Amniotic epithelial cell (primary cell): ENCODE measurements at regions not wholly inside any gene's neighbourhood (a gene's known extent, or its start where the extent isn't known, plus 50 kb on each side); places are given as distances from the start of the nearest gene placed in this dataset.
A peak's percentile ranks its signal among the peaks of the same experiment; 100 is the strongest.
"Not testable (repeated sequence)": the region's sequence is repeated elsewhere in the genome, so short reads cannot be mapped to it uniquely, and the experiment has no call there.

ENCODE experiments used
- DNase-seq: peaks from one replicate; pipeline ENCODE4 v3.0.0-alpha.2; 2010; ENCODE audit warnings: low read depth

DNA sequence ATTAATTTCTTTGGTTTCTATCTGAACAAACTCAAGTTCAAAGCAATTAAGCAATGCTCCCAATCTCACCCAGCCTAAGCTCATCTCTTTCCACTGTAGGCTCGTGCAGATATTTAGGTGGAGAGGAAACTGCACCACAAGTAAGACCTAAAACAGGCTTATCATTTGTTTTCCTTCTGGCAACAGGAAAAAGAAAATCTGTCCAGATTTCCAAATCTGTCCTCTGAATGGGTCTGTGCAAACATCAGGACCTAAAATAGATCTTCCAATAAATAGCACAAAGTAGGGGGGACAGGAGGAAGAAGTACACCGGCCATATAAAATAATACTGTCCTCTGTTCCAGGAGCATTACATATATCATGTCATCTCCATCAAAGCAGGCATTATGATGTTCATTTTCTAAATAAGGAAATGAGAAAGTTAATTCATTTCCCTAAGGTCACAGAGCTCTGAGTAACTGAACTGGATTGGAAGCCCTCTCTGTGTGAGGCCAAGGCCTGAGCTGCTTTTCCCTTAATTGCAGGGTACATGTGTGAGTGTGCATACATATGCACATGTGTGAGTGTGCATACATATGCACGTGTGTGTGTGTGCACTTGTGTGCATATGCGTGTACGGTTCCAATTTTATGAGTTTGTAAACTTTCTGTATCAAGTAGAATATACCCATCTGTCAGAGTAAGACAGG lies 92.8 kb upstream of the PARD3 start:
- no peak for DNase-seq

DNA sequence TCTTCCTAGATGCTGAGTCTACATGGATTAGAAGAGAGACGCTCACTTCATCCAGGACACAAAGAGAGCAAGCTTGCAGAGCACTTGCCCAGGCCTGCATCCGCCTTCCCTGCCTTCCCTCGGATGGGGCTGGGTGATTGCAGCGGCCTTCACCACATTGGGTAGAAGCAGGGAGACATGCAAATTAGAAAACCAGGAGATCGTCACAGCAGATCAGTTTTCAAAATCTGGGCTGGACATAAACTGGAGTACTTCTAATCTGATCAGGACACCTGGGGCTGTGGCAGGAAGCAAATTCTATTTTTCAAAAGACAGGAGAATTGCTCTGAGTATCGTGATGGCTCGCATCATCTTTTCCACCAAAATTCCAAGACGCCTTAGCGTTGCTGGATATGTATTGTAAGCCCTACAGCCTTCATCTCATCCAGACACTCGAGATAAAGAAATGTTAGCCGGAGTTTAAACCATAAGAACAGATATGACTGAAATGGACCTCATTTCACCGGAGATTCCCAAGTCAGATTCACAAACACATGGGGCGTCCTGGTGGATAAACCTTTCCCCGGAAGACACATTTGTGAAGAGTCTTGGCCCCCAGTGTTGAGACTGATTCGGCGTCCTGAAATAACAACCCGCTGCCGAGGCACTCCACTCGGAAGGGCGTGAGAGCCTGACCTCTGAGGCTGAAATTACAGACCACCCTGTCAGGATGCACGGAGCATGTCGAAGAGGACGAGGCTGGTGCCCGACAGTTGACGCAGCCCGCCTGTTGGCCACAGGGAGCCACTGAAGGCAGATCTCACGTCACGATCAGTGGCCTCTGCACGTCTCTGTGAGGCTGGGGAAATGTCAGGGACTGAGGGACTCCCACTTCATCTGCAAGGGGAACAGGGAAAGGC lies 91.2 kb upstream of the PARD3 start:
- peak; percentile 11 for DNase-seq

DNA sequence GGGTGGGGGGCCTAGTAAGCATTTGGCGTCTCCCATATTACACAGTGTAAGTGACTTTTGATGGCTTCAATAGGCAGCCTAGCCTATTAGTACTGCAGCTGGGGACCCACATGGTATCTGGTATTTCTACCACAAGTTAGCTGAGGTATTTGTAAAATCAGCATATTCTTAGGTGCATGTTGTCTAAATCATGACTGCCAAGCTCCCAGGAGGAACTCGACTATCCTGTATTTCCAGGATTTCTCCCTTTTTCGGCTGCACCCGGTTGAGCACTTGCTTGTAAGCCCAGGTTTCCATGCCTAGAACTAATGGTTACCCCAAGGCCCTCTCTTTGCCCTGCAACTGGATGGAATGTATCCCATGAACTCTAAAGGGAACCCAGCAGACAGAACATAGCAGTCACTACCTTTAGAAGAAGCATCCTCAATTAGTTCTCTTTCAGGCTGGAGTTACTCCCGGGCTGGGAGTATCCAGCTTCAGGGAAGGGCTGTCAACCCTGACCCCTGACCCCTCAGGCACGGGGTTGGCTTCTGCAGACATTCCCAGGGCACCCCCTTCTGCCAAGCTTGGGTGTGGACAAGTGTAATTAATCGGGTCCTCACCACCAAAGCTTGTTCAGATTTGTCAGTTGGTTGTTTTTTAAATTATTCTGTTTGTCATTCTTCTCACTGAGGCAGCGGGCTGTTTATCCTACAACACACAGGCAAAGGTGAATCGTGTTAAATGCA lies 90.3 kb upstream of the PARD3 start:
- DNase-seq, result no peak

DNA sequence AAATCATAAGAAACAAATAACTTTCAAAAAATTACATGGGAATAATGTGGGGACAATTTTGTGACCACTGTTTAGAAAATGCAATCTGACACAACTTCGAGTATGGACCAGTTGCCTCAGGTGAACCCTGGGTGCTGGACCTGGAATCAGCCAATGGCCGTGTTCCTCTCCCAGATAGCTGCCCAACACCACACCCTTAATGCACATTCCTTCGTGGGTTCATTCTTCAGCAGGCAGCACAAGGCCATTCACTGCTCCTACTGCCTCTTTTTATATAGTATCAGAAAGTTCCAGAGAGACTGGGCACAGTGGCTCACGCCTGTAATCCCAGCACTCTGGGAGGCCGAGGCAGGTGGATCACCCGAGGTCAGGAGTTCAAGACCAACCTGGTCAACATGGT lies 89.1 kb upstream of the PARD3 start:
- DNase-seq, result no peak

DNA sequence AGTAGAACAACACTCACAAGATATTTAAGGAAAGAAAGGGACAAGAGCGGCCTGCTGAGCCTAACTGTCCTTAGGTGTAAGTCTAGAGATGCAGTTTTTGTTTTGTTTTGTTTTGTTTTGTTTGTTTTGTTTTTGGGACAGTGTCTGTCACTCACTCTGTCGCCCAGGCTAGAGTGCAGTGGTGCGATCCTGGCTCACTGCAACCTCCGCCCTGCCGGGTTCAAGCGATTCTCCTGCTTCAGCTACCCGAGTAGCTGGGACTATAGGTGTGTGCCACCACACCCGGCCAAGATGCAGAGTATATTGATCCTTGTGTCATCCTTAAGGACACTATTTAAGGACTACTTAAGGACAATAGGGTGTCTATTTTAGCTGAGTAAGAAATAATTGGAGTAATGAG lies 84.1 kb upstream of the PARD3 start:
- DNase-seq, result no peak

DNA sequence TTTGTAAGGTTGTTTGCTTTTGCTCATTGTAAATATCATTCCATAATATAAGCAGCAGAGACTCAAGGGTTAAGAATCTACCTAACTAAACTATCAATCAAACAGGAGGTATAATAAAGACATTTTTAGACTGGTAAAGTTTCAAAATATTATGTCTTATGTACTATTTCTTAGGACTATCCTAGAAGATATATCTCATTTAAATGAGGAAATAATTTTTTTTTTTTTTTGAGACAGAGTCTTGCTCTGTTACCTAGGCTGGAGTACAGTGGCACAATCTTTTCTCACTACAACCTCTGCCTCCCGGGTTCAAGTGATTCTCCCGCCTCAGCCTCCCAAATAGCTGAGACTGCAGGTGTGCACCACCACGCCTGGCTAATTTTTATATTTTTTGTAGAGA lies 80.9 kb upstream of the PARD3 start:
- DNase-seq, result no peak

DNA sequence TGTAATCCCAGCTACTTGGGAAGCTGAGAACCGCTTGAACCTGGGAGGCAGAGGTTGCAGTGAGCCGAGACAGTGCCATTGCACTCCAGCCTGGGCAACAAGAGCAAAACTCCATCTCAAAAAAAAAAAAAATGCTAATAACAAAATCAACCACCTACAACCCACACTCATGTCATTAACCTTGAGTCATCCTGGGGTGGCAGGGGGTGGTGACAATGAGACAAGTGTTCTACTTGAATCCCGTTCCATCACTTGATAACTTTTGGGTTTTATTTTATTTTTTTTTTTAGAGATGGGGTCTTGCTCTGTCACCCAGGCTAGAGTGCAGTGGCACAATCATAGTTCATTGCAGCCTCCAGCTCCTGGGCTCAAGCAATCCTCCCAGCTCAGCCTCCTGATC lies 80.0 kb upstream of the PARD3 start:
- not testable (repeated sequence) for DNase-seq

DNA sequence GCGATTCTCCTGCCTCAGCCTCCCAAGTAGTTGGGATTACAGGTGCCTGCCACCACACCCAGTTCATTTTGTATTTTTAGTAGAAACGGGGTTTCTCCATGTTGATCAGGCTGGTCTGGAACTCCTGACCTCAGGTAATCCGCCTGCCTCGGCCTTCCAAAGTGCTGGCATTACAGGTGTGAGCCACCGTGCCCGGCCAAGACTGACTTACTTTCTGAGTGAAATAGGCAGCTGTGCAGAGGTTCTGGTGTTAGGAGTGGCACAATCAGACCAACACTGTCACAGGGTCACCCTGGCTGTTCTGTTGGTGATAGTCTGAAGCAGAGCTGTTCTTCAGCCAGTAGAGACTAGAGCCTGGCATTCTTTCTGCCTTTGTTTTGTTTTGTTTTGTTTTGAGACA lies 77.4 kb upstream of the PARD3 start:
- not testable (repeated sequence) for DNase-seq

DNA sequence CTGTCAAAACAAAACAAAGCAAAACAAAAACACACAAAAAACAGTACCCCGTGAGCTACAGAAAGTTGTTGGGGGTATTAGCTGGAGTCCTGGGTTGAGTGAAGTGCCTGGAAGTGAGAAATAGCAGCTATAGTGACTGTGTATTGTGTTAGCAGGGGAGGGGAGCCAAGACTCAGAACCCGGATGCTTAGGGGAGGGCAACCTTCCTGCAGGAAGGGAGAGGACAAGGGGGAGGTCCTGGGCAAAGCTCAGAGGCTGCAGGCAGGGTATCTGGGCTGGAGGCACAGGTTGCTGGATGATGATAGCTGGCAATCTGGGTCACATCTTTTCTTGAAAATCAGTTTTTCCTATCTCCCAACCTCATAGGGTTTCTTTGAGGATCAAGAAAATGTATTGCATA lies 75.8 kb upstream of the PARD3 start:
- DNase-seq, result no peak

DNA sequence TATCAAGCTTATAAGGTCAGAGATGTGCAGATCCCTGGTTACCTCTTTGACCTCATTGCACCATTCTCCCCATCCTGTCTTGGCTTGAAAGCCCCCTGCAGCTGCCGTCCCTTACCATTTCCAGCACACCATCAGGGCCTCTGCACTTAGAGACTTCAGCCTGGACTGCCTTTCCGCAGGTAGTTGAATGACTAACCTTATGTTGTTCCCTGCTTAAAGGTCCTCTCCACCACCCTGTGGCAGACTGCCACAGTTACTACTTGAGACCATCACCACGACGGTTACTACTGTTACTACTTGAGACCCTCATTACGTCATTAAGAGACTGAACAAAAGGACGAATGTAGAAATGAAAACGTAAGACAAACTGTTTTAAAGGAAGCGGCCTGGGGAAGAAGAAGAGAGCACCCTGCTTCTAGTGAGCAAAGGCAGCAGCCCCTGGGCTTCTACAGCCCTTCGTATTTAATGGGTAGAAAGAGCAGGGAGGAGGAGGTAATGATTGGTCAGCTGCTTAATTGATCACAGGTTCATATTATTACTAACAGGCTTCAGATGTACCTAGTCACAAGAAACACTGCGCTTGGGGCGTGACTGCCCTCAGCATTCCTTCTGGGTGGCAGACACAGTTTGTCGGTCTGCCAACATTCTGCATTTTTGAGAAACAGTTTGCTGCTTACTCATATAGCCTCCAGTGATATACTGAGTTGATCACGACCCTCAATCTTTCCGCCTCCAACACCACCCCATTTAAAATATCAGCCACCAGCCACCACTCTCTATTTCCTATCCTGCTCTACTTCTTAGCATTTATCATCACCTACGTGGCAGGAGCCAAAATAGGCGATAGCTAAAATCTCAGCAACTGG lies 74.1 kb upstream of the PARD3 start:
- DNase-seq, result no peak

DNA sequence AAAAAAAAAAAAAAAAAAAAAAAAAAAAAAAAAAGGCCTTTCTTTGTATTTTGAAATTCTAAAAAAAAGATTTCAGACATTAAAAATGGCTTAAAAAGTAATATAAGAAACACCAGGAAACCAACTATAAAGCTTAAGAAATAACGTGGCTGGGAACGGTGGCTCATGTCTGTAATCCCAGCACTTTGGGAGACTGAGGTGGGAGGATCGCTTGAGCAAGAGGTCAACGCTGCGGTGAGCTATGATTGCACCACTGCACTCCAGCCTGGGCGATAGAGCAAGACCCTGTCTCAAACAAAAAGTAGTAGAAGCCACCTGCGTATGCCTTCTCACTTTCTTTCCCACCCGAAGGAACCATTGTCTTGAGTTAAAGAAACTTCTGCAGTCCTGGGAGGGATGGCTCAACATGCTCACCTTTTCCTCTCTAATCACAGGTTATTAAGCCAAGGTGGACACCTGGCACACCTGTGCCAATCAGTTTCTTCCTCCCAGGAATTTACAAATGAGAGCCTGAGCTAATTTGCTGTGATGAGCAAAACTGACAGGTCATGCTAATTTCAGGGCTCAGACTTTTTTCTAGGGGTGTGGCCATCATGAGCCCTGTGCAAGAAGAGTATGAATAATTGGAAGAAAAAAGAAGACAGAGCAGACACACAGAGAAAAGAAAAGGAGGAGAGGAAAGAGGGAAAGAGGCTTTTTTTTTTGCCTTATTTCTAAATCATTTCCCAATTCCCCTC lies 72.0 kb upstream of the PARD3 start:
- DNase-seq, result no peak

DNA sequence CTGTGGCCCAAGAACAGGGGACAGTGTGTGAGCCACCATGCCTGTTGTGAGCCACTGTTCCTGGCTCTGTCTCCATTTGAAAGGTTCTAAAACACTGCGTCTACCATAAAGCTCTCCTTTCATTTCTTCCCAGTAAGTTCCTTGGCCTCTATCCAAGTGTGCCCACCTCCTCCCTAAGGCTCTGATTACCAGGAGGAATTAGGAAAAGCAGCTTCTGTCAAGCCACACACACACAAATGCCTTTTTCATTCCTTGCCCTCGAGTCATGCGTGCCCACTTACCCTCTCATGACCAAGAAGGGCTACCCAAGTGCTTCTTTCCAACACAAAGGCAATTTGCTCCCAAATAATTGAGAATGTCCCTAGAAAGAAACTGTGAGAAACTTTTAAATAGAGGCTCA lies 70.8 kb upstream of the PARD3 start:
- no peak for DNase-seq

DNA sequence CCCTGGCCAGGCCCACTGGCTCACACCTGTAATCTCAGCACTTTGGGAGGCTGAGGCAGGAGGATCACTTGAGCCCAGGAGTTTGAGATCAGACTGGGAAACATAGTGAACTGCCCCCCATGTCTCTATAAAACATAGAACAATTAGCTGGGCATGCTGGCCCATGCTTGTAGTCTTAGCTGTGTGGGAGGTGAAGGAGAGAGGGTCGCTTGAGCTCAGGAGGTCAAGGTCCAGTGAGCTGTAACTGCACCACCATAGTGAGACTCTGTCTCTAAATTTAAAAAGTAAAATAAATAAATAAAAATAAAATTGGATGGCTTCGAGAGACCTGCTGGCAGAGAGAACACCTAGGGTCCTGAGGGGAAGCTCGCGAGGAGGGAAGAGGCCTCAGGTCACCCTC lies 69.9 kb upstream of the PARD3 start:
- DNase-seq, result no peak

DNA sequence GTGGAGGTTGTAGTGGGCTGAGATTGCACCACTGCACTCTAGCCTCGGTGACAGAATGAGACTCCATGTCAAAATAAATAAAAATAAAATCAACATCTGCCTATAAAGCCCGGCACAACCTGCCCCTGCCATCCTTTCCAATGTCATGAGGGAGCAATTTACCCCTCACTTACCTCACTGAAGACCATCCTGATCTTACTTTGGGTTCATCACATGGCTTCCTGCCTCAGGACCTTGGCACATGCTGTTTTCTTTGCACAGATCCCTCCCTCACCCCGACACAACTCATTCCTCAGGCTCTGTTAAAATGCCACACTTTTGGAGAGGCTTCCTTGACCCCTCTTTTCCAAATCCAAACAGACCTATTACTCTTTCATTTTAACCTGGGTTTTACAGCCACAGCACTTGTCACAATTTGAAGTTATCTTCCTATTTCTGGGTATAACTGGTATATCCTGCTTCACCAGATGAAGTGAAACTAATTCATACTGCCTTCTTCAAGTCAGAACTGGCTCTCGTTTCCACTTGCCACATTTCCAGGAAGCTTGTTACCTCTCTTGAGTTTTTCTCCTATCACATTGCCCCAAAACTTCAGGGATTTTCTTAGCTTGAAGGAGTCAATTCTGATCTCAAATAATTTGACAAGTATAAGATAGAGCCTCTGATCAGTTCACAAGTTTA lies 69.3 kb upstream of the PARD3 start:
- DNase-seq, result no peak

DNA sequence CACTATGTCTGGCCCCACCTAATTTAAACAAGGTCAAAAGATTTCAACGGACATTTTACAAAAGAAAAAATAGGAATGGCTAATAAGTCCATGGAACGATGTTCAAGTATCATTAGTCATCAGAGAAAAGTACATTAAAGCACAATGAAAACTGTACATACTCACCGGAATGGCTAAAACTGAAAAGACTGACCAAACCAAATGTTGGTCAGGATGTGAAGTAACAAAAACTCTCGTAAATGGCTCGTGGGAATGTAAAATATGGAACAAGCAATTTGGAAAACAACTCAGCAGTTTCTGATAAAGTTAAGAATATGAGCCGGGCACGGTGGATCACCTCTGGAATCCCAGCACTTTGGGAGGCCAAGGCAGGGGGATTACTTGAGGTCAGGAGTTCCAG lies 65.7 kb upstream of the PARD3 start:
- peak; percentile 47 for DNase-seq

DNA sequence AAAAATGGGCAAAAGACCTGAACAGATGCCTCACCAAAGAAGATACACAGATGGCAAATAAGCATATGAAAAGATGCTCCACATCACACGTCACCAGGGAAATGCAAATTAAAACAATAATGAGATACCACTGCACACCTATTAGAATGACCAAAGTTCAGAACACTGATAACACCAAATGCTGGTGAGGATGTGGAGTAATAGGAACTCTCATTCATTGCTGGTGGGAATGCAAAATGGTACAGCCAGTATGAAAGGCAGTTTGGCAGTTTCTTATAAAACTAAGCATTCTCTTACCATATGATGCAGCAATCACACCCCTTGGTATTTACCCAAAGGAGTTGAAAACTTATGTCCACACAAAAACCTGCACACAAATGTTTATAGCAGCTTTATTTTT lies 63.6 kb upstream of the PARD3 start:
- not testable (repeated sequence) for DNase-seq

DNA sequence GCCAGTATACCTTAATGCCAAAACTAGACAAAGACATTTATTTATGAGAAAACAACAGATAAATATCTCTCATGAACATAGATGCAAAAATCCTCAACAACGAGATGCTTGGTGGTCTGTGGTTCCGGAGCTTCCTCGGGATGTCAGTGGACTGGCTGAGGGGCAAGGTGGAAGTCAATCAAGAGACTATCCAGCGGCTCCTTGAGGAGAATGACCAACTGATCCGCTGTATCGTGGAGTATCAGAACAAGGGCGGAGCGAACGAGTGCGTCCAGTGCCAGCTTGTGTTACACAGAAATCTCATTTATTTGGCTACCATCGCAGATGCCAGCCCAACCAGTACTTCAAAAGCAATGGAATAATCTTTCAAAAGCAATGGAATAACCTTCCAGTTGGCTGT lies 60.0 kb upstream of the PARD3 start:
- DNase-seq, result no peak

DNA sequence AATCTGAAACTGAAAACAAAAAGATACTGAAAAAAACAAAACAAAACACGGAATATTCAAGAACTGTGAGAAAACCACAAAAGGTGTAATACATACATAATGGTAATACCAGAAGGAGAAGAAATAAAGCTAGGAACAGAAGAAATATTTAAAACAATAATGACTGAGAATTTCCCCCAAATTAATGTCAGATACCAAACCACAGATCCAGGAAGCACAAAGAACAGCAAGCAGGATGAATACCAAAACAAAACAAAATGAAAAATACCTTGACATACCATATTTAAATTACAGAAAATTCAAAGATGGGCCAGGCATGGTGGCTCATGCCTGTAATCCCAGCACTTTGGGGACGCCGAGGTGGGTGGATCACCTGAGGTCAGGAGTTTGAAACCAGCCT lies 57.7 kb upstream of the PARD3 start:
- DNase-seq, result no peak

DNA sequence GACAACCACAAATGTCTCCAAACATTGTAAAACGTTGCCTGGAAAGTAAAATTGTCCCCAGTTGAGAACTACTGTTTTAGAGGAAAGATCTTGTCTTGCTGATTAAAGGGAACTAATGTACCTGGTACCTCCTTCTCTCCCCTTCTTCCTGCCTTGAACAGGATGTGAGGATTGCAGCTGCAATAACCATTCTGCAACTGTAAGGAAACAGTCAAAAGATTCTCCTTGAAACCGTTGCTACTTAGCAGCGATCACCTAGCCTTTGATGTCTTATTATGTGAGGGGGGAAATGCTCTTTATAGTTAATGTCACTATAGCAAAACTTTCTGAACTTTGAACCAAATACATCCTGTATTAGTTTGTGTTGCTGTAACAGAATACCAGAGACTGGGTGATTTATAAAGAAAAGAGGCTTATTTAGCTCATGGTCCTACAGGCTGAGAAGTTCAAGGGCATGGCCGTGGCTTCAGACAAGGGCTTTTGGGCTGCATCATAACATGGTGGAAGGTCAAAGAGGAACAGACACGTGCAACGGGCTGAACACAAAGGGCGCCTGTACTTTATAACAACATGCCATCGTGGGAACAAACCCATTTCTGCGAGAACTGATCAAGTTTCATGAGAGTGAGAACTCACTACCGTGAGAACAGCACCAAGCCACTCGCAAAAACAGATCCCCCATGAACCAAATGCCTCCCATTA lies 54.2 kb upstream of the PARD3 start:
- DNase-seq, result no peak

DNA sequence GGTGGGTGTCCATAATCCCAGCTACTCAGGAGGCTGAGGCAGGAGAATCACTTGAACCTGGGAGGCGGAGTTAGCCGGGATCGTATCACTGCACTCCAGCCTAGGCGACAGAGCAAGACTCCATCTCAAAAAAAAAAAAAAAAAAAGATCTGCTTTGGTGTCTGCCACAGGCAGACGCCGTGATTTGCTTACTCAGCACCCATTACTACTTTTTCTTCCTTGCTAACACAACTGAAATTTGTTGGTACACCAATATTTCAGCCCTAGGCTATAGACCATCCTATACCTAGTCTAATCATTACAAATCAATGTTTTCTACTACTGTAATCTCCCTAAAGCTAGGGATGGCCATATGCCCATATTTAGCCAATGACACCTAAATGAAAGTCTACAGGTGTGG lies 53.5 kb upstream of the PARD3 start:
- no peak for DNase-seq
